GM12875 (cell line): ENCODE measurements at regions not wholly inside any gene's neighbourhood (a gene's known extent, or its start where the extent isn't known, plus 50 kb on each side); places are given as distances from the start of the nearest gene placed in this dataset.

Experiments used
- H3K4me3 ChIP-seq: one replicate; pipeline ENCODE4 v1.5.1; 2011; ENCODE audit warnings: low read depth, low read length, control low read depth
- CTCF ChIP-seq: IDR thresholded peaks from 2 replicates; pipeline ENCODE4 v1.5.1; 2011; ENCODE audit warnings: low read depth, mild to moderate bottlenecking, control low read depth, inconsistent platforms, low read length, moderate library complexity, borderline replicate concordance; ENCODE audit not compliant: insufficient read depth

DNA sequence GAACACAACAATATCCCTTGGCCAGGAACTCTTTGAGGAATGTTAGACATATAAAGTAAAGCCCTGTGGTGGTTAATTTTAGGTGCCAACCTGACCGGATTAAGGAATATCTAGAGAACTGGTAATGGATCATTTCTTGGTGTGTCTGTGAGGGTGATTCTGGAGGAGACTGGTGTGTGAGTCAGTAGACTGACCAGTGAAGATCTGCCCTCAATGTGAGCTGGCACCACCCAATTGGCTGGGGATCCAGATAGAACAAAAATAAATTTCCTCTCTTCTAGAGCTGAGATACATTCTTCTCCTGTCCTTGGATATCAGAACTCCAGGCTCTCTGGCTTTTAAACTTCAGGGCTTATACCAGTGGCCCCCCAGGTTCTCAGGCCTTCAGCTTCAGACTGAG lies 56.2 kb upstream of the TNPO1 start:
- TF ChIP-seq CTCF, result no peak
- H3K4me3 ChIP-seq, result no peak overlapping the region

GRCh38 chr5:72752909-72753308 lies 63.6 kb upstream of the TNPO1 start:
- no peak overlapping the region for H3K4me3 ChIP-seq
- no peak for TF ChIP-seq CTCF

DNA sequence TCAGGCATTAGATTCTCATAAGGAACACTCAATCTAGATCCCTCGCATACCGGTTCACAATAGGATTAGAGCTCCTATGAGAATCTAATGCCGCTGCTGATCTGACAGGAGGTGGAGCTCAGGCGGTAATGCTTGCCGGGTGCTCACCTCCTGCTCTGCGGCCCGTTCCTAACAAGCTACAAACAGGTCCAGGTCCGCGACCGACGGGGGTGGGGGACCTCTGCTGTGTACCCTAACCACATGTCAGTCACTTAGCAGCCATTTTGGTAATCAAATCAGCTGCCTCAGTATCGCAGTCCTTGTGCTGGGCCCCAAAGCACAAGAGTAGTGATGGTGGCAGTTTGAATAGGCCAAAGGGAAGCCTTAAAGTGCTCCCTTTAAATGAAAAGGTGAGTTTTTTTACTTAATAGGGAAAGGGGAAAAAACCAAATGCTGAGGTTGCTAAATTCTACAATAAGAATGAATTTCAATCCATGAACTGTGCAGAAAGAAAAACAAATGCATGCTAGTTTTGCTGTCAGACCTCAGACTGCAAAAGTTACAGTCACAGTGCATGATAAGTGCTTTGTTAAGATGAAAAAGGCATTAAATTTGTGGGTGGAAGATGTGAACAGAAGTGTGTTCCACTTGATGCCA lies 67.0 kb upstream of the TNPO1 start:
- H3K4me3 ChIP-seq, result no peak overlapping the region
- no peak for TF ChIP-seq CTCF

DNA sequence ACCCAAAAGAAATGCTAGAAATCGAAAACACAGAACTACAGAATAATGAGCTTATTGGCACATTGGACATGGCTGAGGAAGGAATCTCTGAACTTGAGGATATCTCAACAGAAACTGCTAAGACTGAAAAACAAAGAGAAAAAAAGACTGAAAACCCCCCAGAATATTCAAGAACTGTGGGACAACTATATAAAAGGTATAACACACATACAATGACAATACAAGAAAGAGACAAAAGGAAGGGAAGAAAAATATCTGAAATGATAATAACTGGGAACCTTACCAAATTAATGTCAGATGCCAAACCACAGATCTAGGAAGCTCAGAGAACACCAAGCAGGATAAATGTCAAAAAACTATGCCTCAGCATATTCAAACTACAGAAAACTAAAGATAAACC lies 68.6 kb upstream of the TNPO1 start:
- no peak for TF ChIP-seq CTCF
- H3K4me3 ChIP-seq, result no peak overlapping the region

DNA sequence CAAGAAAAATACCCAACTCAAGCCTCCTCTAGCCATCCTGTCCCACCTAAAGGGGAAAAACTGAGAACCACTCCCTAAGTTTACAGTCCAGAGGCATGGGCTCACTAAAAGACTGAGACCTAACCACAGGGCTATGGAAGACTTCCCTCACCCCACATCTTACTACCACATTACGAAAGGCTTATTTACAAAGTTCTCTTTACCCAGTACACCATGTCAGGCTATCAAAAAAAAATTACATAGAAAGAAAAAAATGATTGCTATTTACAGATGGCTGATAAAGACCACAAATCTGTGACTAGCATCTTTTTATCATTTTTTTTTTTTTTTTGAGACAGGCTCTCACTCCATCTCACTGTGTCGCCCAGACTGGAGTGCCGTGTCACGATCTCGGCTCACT lies 69.7 kb upstream of the TNPO1 start:
- TF ChIP-seq CTCF, result no peak

GRCh38 chr5:72744136-72744535 lies 72.3 kb upstream of the TNPO1 start:
- no peak for TF ChIP-seq CTCF
- H3K4me3 ChIP-seq, result no peak overlapping the region

More for the DNA sequence above, 69.7 kb upstream of the TNPO1 start:
- H3K4me3 ChIP-seq, result no peak overlapping the region

GRCh38 chr5:72741805-72742204 lies 74.7 kb upstream of the TNPO1 start:
- TF ChIP-seq CTCF, result no peak

More at GRCh38 chr5:72741805-72742204, 74.7 kb upstream of the TNPO1 start:
- H3K4me3 ChIP-seq, result no peak overlapping the region
